GM12873 (cell line): ENCODE measurements at regions not wholly inside any gene's neighbourhood (a gene's known extent, or its start where the extent isn't known, plus 50 kb on each side); places are given as distances from the start of the nearest gene placed in this dataset.

Experiments used
- TF ChIP-seq, protein P1 (sequence below): IDR thresholded peaks from 2 replicates; pipeline ENCODE4 v1.5.1; 2012; ENCODE audit warnings: low read depth, mild to moderate bottlenecking, moderate library complexity, low read length, control low read depth; ENCODE audit not compliant: insufficient read depth; ENCODE audit errors: missing control alignments

DNA sequence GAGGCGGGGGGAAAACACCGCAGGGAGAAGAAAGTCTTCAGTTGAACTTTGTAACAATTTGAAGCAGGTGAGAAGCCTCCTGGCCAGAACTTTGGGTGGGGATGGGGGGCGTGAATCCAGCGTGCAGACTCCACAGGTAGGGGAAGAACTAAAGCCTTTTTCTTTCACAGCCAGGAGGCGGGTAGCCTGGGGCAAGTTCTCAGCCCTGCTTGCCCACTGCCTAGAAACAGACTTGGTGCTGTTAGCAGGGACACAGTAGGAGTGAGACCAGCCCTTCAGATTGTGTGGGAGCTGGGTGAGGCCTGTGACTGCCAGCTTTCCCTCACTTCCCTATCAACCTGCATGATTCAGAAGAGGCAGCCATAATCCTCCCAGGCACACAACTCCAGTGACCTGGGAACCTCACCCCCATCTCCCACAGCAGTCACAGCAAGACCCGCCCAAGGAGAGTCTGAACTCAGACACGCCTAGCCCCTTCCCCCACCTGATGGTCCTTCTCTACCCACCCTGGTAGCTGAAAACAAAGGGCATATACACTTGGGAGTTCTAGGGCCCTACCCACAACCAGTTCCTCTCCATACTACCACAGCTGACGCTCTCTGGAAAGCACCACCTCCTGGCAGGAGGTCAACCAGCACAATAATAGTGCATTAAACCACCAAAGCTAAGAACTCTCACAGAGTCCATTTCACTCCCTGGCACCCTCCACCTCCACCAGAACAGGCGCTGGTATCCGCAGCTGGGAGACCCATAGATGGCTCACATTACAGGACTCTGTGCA lies 83.5 kb upstream of the CDC42BPA start:
- TF ChIP-seq, protein P1, sequence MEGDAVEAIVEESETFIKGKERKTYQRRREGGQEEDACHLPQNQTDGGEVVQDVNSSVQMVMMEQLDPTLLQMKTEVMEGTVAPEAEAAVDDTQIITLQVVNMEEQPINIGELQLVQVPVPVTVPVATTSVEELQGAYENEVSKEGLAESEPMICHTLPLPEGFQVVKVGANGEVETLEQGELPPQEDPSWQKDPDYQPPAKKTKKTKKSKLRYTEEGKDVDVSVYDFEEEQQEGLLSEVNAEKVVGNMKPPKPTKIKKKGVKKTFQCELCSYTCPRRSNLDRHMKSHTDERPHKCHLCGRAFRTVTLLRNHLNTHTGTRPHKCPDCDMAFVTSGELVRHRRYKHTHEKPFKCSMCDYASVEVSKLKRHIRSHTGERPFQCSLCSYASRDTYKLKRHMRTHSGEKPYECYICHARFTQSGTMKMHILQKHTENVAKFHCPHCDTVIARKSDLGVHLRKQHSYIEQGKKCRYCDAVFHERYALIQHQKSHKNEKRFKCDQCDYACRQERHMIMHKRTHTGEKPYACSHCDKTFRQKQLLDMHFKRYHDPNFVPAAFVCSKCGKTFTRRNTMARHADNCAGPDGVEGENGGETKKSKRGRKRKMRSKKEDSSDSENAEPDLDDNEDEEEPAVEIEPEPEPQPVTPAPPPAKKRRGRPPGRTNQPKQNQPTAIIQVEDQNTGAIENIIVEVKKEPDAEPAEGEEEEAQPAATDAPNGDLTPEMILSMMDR = no peak

DNA sequence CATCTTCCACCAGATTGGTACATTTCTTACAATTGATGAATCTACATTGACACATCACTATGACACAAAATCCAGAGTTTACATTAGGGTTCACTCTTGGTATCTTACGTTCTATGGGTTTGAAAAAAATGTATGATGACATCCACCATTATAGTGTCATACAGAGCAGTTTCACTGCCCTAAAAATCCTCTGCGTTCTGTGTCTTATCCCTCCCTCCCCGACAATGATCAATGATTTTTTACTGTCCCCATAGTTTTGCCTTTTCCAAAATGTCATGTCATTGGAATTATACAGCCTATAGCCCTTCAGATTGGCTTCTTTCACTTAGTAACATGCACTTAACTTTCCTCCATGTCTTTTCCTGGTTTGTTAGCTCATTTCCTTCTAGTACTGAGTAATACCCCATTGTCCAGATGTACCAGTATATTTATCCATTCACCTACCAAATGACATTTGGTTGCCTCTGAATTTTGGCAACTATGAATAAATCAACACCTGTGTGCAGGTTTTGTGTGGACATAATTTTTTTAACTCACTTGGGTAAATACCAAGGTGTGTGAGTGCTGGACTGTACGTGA lies 80.9 kb upstream of the CDC42BPA start:
- TF ChIP-seq, protein P1 = no peak

DNA sequence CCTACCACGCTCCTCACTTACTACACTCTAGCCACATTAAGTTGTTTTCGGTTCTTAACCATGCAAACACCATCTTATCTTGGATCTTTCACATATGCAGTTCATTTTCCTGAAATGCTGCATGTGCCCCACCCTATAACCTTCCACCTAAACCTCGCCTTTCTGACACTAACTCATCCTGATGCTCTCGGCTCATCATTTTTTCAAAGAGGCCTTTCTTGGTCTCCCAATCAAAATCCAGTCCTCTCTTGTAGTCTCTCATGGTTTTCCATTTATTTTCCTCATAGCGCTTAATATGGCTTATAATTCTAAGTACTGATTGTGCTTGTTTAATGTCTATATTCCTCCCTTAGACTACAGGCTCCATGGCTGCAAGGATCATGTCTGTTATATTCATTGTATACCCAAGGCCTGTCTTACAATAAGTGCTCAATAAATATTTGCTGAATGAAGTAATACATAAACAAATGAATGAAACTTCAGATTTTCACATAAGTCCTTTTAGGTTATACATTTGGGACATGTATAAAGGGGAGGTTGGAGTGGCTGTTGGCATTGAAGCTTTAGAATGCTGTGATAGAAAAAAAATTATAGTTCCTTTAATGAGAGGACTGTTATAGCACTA lies 79.2 kb upstream of the CDC42BPA start:
- TF ChIP-seq, protein P1 = no peak

DNA sequence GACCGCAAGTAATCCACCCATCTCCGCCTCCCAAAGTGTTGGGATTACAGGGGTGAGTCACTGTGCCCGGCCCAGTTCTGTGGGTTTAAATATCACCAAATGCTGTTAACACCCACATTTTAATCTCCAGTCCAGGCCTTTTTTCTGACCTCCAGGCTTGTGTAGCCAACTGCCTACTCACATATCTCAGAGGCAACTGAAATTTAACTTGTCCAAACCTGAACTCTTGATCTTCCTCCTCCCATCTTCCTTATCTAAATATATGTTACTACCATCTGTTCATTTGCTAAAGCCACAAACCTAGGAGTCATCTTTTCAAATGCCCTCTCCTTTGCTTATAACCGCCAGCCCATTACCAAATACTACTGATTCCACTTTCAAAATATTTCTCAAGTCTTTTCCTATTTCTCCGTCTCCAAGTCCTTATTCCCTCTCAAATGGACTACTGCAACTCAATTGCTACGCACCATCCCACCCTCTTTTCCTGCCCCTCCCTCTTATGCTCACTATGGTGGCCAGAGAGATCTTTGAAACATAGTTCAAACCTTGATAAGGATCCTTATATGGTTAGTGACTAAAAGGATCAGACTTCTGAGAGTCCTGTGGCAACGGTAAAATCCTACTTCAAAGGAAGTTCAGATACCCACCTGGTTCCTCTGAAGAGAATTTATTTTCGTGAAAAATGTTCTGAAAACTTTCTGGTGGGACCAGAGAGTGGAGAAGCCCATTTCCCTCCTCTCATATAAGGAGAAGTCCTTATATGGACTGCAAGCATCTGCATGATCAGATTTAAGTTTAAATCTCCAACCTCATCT lies 78.5 kb upstream of the CDC42BPA start:
- TF ChIP-seq, protein P1 = no peak

DNA sequence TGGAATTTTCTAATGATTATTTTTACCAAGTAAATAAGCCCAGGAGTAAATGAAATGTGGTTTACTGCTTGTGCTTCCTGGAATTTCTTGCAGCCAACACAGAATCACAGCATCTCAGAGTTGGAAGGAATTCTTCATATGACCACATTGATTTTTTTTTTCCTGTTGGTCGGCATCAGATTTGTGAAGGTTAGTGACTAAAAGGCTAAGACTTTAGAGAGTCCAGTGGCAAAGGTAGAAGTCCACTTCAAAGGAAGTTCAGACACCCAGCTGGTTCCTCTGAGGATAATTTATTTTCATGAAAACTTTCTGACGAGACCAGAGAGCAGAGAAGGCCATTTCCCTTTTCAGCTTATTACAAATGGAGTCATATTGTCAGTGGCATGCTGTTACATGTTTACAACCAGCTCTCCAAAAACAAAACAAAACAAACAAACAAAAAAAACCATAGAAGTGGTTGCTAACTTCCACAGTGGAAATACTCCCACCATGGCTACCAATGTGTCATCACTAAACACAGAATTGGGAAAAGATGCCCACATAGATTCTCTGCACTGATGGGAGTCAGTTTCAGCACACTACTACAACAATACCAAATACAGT lies 77.2 kb upstream of the CDC42BPA start:
- TF ChIP-seq, protein P1 = no peak

DNA sequence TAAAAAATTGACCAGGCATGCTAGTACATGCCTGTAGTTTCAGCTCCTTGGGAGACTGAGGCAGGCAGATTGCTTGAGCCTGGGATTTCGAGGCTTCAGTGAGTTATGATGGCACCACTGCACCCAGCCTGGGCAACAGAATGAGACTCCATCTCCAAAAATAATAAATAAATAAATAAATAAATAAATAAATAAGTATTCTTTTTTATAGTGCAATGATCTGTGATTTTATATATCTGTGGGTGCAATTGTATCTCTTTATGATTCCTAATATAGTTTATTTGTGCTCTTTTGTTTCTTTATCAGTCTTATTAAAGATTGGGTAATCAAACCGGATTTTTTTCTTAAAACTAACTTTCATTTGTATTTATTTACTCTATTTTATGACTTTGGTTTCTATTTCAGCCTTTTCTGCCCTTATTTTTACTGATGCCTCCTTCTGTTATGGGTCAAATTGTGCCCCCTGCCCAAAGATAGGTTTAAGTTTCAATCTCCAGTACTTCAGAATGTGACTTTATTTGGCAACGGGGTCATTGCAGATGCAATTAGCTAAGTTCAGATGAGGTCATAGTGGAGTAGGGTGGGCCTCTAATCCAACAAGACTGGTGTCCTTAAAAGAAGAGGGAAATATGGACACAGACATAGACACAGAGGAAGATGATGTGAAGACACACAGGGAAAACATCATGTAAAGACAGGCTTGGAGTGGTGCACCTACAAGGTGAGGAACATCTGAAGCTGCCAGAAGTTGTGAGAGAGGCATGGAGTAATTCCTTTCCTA lies 74.9 kb upstream of the CDC42BPA start:
- TF ChIP-seq, protein P1 = no peak
